Type B pancreatic cell (in vitro differentiated cells): ENCODE measurements at regions not wholly inside any gene's neighbourhood (a gene's known extent, or its start where the extent isn't known, plus 50 kb on each side); places are given as distances from the start of the nearest gene placed in this dataset.
"Not testable (repeated sequence)": the region's sequence is repeated elsewhere in the genome, so short reads cannot be mapped to it uniquely, and the experiment has no call there.

ENCODE experiments used
- DNase-seq: peaks from one replicate; pipeline ENCODE4 v3.0.0; 2021; ENCODE audit warnings: mixed read lengths; ENCODE audit not compliant: unreplicated experiment; ENCODE audit errors: extremely low spot score
- H3K27ac Mint-ChIP-seq: 2 replicates; pipeline ENCODE4 v1.8.0; 2021; ENCODE audit warnings: mild to moderate bottlenecking, mixed read lengths
- H3K27me3 Mint-ChIP-seq: 2 replicates; pipeline ENCODE4 v1.8.0; 2021; ENCODE audit warnings: mixed read lengths
- H3K36me3 Mint-ChIP-seq: 2 replicates; pipeline ENCODE4 v1.8.0; 2021; ENCODE audit warnings: mixed read lengths
- H3K4me1 Mint-ChIP-seq: one replicate; pipeline ENCODE4 v1.8.0; 2021; ENCODE audit warnings: mixed read lengths; ENCODE audit not compliant: unreplicated experiment
- H3K4me3 Mint-ChIP-seq: 2 replicates; pipeline ENCODE4 v1.8.0; 2021; ENCODE audit warnings: mild to moderate bottlenecking, mixed read lengths
- H3K9me3 Mint-ChIP-seq: 2 replicates; pipeline ENCODE4 v1.8.0; 2021; ENCODE audit warnings: mixed read lengths
- CTCF ChIP-seq: fragments of 200-600 bp; sonication (generic); conservative IDR thresholded peaks from 2 replicates; pipeline ENCODE4 v1.5.0; 2021; ENCODE audit warnings: antibody characterized with exemption, mild to moderate bottlenecking

- DNase-seq = no peak
- Mint-ChIP-seq H3K27ac (no peak overlapping the region), H3K36me3 (no peaks in the 10 kb centered on the region), H3K4me1 (no peaks in the 10 kb centered on the region), H3K27me3 (no peaks in the 10 kb centered on the region), H3K9me3 (no peaks in the 10 kb centered on the region), H3K4me3 (no peak overlapping the region)
- TF ChIP-seq CTCF = no peak
These were observed 137.7 kb upstream of the PTBP2 start for GRCh38 chr1:96583903-96584302.

- Mint-ChIP-seq H3K27me3 (no peaks in the 10 kb centered on the region), H3K9me3 (no peaks in the 10 kb centered on the region), H3K4me1 (no peaks in the 10 kb centered on the region), H3K36me3 (no peaks in the 10 kb centered on the region), H3K27ac (no peak overlapping the region), H3K4me3 (no peak overlapping the region)
- DNase-seq = no peak
- no peak for TF ChIP-seq CTCF
These were observed 134.4 kb upstream of the PTBP2 start for GRCh38 chr1:96587222-96587621.

- TF ChIP-seq CTCF = no peak
- H3K27me3 Mint-ChIP-seq = no peaks in the 10 kb centered on the region
- H3K27ac Mint-ChIP-seq = no peak overlapping the region
- H3K4me3 Mint-ChIP-seq = no peak overlapping the region
- DNase-seq = no peak
- no peaks in the 10 kb centered on the region for H3K36me3 Mint-ChIP-seq
- no peaks in the 10 kb centered on the region for H3K4me1 Mint-ChIP-seq
- no peaks in the 10 kb centered on the region for H3K9me3 Mint-ChIP-seq
These were observed 133.1 kb upstream of the PTBP2 start for GRCh38 chr1:96588416-96588995.

- H3K36me3 Mint-ChIP-seq, H3K4me3 Mint-ChIP-seq, DNase-seq, H3K27ac Mint-ChIP-seq, H3K27me3 Mint-ChIP-seq, H3K9me3 Mint-ChIP-seq: not testable (repeated sequence)
- H3K4me1 Mint-ChIP-seq = peaks cover 10% of the 10 kb centered on the region
These were observed 126.1 kb upstream of the PTBP2 start for GRCh38 chr1:96595530-96595929.

GRCh38 chr1:96596226-96596922 is 125.2 kb upstream of the PTBP2 start:
- Mint-ChIP-seq H3K4me3 (no peak overlapping the region), H3K27ac (no peak overlapping the region)

More at GRCh38 chr1:96596226-96596922, 125.2 kb upstream of the PTBP2 start:
- no peak for DNase-seq
- no peaks in the 10 kb centered on the region for H3K27me3 Mint-ChIP-seq
- peaks cover 4% of the 10 kb centered on the region for H3K9me3 Mint-ChIP-seq
- H3K36me3 Mint-ChIP-seq = no peaks in the 10 kb centered on the region
- TF ChIP-seq CTCF = peak; percentile 76
- peaks cover 10% of the 10 kb centered on the region for H3K4me1 Mint-ChIP-seq
